ENCODE measurements at regions not wholly inside any gene's neighbourhood (a gene's known extent, or its start where the extent isn't known, plus 50 kb on each side); places are given as distances from the start of the nearest gene placed in this dataset.

DNA sequence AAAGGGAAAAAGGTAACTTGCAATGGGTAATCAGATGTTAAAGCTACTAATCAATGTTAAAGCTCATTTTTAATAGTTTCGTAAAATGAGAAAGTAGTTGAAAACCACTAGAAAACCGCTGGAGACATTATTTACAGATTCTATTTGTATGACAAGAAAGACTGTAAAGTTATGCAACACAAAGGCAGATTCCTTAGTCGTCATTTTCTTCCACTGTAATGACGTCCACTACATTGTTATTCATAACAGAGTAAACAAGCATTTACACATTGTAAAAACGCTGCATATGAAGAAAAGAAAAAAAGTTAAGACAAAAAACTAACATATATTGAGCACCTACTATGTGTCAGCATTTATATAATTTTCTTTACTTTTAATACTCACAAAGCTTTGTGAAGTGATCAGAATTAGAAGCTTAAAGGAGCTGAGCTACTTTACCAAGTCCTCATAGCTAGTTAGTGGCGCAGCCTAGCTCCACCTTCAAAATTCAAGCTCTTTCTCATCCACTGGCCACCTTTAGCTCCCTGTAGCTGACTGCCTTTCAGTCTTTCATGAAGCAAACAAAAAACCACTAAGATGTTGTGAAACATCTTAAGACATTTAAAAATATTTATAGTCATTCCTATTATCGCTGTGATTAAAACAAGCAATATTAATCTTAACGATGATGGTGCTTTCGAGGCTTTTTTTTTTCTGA, 100.1 kb upstream of the CDIN1 start:
- Mint-ChIP-seq H3K4me1 (peaks cover 9 to 22% of the 10 kb centered on the region in 2 experiments), H3K36me3 (ENCODE audit: insufficient read depth in 1 of 3, low read depth in 3 of 3) (no peaks in the 10 kb centered on the region; a peak in 1 of 7 replicates), H3K9me3 (no peaks in the 10 kb centered on the region; a peak in 1 of 5 replicates), H3K27ac (peak overlapping the region; percentile 31 to 89 (median 82); a peak in 4 of 7 replicates), H3K27me3 (ENCODE audit: low read depth) (no peaks in the 10 kb centered on the region), H3K4me3 (no peak overlapping the region)
- no peak for TF ChIP-seq CTCF (conservative IDR thresholded peaks at IDR 0.05)
- WGBS (ENCODE audit: extremely low coverage, insufficient read length, low lambda C conversion rate): no CpG with 5 or more reads among the region's 9 CpGs
- no peak overlapping the region for H3K23ac ChIP-seq (ENCODE audit: insufficient read length, low read depth, low read length)
- no peak overlapping the region for H3K18ac ChIP-seq (ENCODE audit: insufficient read length, low read depth, low read length)
- no peak overlapping the region for H2AFZ ChIP-seq (ENCODE audit: low read length)
- H2BK20ac ChIP-seq (ENCODE audit: low read depth, low read length, poor library complexity, severe bottlenecking): no peak overlapping the region
- no peaks in the 10 kb centered on the region for H3K79me2 ChIP-seq (ENCODE audit: insufficient read depth, low read length)
- no peaks in the 10 kb centered on the region for H3K9me3 ChIP-seq (ENCODE audit: control insufficient read depth, low read depth, low read length)
- H2BK5ac ChIP-seq (ENCODE audit: insufficient read length, low read length): no peak overlapping the region
- H3T11ph ChIP-seq (ENCODE audit: low read length): no peak overlapping the region
- H4K5ac ChIP-seq (ENCODE audit: insufficient read length, low read depth, low read length): no peak overlapping the region
- H3K27ac ChIP-seq (ENCODE audit: insufficient read length, low read depth, low read length): no peak overlapping the region
- no peak overlapping the region for H4K91ac ChIP-seq (ENCODE audit: insufficient read length, low read depth, low read length)
- H3K23me2 ChIP-seq (ENCODE audit: insufficient read length, low read depth, low read length, poor library complexity, severe bottlenecking): no peaks in the 10 kb centered on the region
- H3K4me2 ChIP-seq (ENCODE audit: insufficient read depth, insufficient read length, low read length): no peak overlapping the region
- no peaks in the 10 kb centered on the region for H4K20me1 ChIP-seq (ENCODE audit: control insufficient read depth, insufficient read depth, insufficient read length)
- no peak overlapping the region for H4K8ac ChIP-seq (replicated peaks; ENCODE audit: insufficient read length, low read depth, low read length)
- H2BK15ac ChIP-seq (ENCODE audit: low read depth, low read length): no peak overlapping the region
- H3K4me1 ChIP-seq (ENCODE audit: insufficient read depth, low read length): no peaks in the 10 kb centered on the region
- H2AK5ac ChIP-seq (ENCODE audit: insufficient read length, low read length): no peak overlapping the region
- no peak overlapping the region for H2BK12ac ChIP-seq (ENCODE audit: insufficient read length, low read depth, low read length)
- H3K9ac ChIP-seq (ENCODE audit: extremely low read depth, insufficient read length, low read length): no peak overlapping the region
- no peak overlapping the region for H3K4ac ChIP-seq (ENCODE audit: low read depth, low read length)
- H3K56ac ChIP-seq (ENCODE audit: insufficient read length, low read depth, low read length): no peak overlapping the region
- DNase-seq: no peak
- H3K79me1 ChIP-seq (ENCODE audit: insufficient read depth, low read depth, low read length, poor library complexity, severe bottlenecking): no peaks in the 10 kb centered on the region
- H3K27me3 ChIP-seq (ENCODE audit: insufficient read depth, low read length): no peaks in the 10 kb centered on the region
- no peak overlapping the region for H3K14ac ChIP-seq (ENCODE audit: insufficient read depth, low read length)
- H2BK120ac ChIP-seq (ENCODE audit: low read depth, low read length, poor library complexity, severe bottlenecking): no peak overlapping the region

All from H9 (cell line).